HL-60 (cell line): ENCODE measurements at regions not wholly inside any gene's neighbourhood (a gene's known extent, or its start where the extent isn't known, plus 50 kb on each side); places are given as distances from the start of the nearest gene placed in this dataset.

Experiments
- DNase-seq, 2 experiments: peaks; one replicate each; pipeline ENCODE4 v3.0.0-alpha.2; 2010 to 2020; ENCODE audit warnings: low read depth in 1 of 2, low spot score in 1 of 2
- H3K27ac ChIP-seq: fragments of 250-450 bp; sonication (Bioruptor Pico); replicated peaks from 2 replicates; pipeline ENCODE4 v1.5.1; 2020; ENCODE audit warnings: mild to moderate bottlenecking, moderate library complexity
- H3K27me3 ChIP-seq: fragments of 250-450 bp; sonication (Bioruptor Pico); 2 replicates; pipeline ENCODE4 v1.5.1; 2021; ENCODE audit warnings: mild to moderate bottlenecking, moderate library complexity; ENCODE audit not compliant: insufficient read depth, poor library complexity, severe bottlenecking
- H3K4me3 ChIP-seq: replicated peaks from 2 replicates; pipeline ENCODE4 v1.5.1; 2011; ENCODE audit warnings: mild to moderate bottlenecking, control low read depth, low read length; ENCODE audit not compliant: insufficient read depth
- CTCF ChIP-seq: IDR thresholded peaks from one replicate; pipeline ENCODE4 v1.5.1; 2011; ENCODE audit warnings: low read length, control low read depth, inconsistent platforms; ENCODE audit not compliant: insufficient read depth
- GABPA ChIP-seq: IDR thresholded peaks from 2 replicates; pipeline ENCODE4 v1.6.1; 2012; ENCODE audit warnings: low read depth
- POLR2AphosphoS5 ChIP-seq: IDR thresholded peaks from 2 replicates; pipeline ENCODE4 v1.6.1; 2012; ENCODE audit warnings: low read depth
- SPI1 ChIP-seq: IDR thresholded peaks from 2 replicates; pipeline ENCODE4 v1.6.1; 2012; ENCODE audit warnings: low read depth, mild to moderate bottlenecking, borderline replicate concordance
- TF ChIP-seq, protein P1 (sequence below): IDR thresholded peaks from 2 replicates; pipeline ENCODE4 v1.6.1; 2012; ENCODE audit warnings: low read depth; ENCODE audit not compliant: insufficient replicate concordance

DNA sequence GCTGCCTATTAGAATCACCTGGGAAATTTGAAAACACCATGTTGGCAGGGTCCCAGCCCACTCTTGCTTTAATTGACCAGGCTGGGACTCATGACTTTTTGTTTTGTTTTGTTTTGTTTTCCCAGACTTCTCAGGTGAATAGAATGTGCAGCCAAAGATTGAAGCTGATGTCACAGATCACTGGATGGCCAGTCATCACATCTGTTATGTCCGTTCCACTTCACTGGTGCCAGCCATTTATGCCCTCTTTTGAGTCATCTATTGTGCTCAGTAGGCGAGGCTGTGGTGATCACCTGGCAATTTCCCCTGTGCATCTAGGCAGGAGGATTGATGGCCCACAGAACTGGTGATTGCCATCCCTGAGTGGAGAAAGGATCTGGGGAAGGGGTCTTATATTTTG, 297.3 kb downstream of the INSC start:
- TF ChIP-seq CTCF (no peak), POLR2AphosphoS5 (no peak), GABPA (no peak), SPI1 (no peak)
- TF ChIP-seq, protein P1, sequence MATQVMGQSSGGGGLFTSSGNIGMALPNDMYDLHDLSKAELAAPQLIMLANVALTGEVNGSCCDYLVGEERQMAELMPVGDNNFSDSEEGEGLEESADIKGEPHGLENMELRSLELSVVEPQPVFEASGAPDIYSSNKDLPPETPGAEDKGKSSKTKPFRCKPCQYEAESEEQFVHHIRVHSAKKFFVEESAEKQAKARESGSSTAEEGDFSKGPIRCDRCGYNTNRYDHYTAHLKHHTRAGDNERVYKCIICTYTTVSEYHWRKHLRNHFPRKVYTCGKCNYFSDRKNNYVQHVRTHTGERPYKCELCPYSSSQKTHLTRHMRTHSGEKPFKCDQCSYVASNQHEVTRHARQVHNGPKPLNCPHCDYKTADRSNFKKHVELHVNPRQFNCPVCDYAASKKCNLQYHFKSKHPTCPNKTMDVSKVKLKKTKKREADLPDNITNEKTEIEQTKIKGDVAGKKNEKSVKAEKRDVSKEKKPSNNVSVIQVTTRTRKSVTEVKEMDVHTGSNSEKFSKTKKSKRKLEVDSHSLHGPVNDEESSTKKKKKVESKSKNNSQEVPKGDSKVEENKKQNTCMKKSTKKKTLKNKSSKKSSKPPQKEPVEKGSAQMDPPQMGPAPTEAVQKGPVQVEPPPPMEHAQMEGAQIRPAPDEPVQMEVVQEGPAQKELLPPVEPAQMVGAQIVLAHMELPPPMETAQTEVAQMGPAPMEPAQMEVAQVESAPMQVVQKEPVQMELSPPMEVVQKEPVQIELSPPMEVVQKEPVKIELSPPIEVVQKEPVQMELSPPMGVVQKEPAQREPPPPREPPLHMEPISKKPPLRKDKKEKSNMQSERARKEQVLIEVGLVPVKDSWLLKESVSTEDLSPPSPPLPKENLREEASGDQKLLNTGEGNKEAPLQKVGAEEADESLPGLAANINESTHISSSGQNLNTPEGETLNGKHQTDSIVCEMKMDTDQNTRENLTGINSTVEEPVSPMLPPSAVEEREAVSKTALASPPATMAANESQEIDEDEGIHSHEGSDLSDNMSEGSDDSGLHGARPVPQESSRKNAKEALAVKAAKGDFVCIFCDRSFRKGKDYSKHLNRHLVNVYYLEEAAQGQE = no peak
- Histone ChIP-seq H3K4me3 (no peak overlapping the region), H3K27ac (no peak overlapping the region), H3K27me3 (peaks cover 2% of the 10 kb centered on the region)
- no peak for DNase-seq

- no peak overlapping the region for H3K4me3 ChIP-seq
- no peak overlapping the region for H3K27ac ChIP-seq
- no peak for DNase-seq
- H3K27me3 ChIP-seq = peaks cover 2% of the 10 kb centered on the region
- TF ChIP-seq CTCF (no peak), POLR2AphosphoS5 (no peak), SPI1 (no peak)
- TF ChIP-seq, protein P1 = no peak
Measured at GRCh38 chr11:15418921-15419320, 304.2 kb downstream of the INSC start.

DNA sequence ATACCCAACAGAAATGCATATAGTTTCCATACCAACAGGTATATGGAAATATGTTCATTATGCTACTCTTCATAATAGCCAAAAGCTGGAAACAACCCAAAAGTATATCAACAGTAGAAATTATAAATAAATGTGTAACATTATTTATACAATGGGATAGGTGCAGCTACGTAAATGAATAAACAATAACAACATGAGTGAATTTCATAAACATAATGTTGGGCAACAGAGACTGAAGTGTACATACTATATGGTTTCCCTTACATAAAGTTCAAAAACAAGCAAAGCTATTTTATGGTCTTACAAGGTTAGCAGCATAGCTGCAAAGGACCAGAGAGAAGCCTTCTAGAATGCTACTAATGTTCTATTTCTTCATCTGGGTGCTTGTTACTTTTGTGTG, 305.0 kb downstream of the INSC start:
- TF ChIP-seq POLR2AphosphoS5 (no peak), GABPA (no peak), SPI1 (no peak), CTCF (no peak)
- TF ChIP-seq, protein P1 = no peak
- Histone ChIP-seq H3K27ac (no peak overlapping the region), H3K27me3 (peaks cover 2% of the 10 kb centered on the region), H3K4me3 (no peak overlapping the region)
- no peak for DNase-seq
